Right lobe of liver (tissue), 4 donors: ENCODE measurements at regions not wholly inside any gene's neighbourhood (a gene's known extent, or its start where the extent isn't known, plus 50 kb on each side); places are given as distances from the start of the nearest gene placed in this dataset.

Experiments
- POLR2A ChIP-seq: fragments of 450-650 bp; IDR thresholded peaks from one replicate; pipeline ENCODE4 v1.6.1; 2017; ENCODE audit warnings: antibody characterized with exemption, mild to moderate bottlenecking
- TF ChIP-seq, protein P1 (sequence below), 4 donors: fragments of 200-600 bp in 3 of 4; fragments of 450-650 bp in 1 of 4; IDR thresholded peaks; one replicate each; pipeline versions ENCODE4 v1.5.1 to v1.8.0; 2016 to 2022; ENCODE audit warnings: antibody characterized with exemption in 4 of 4, mild to moderate bottlenecking in 2 of 4
- donor health status: DM: no; HTN: no; CAD: no.
- donor health status: DM: no; HTN: no; CAD: no.
- donor health status: DM: no; HTN: yes; CAD: no.

DNA sequence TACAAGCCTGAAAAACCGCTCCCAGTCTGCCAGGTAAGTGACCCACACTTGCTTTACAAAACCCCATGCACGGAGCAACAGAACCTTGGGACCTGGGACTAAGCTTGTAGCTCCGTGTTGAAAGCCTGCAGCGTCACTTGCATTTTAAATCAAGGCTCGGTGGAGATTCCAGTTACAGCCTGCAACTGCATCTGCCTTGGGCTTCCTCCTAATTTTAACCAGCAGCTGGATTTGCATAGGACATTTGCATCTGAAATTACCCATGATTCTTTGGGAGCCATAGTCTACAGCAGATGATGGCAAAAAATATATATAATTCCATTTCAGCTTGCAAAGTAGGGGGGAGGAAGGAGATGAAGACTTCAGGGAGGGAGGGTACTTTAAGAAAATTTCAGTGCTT, 62.4 kb upstream of the IGSF21 start:
- TF ChIP-seq, protein P1, sequence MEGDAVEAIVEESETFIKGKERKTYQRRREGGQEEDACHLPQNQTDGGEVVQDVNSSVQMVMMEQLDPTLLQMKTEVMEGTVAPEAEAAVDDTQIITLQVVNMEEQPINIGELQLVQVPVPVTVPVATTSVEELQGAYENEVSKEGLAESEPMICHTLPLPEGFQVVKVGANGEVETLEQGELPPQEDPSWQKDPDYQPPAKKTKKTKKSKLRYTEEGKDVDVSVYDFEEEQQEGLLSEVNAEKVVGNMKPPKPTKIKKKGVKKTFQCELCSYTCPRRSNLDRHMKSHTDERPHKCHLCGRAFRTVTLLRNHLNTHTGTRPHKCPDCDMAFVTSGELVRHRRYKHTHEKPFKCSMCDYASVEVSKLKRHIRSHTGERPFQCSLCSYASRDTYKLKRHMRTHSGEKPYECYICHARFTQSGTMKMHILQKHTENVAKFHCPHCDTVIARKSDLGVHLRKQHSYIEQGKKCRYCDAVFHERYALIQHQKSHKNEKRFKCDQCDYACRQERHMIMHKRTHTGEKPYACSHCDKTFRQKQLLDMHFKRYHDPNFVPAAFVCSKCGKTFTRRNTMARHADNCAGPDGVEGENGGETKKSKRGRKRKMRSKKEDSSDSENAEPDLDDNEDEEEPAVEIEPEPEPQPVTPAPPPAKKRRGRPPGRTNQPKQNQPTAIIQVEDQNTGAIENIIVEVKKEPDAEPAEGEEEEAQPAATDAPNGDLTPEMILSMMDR (IDR thresholded peaks at IDR 0.05), result no peak
- TF ChIP-seq POLR2A, result no peak
